H9 (cell line): ENCODE measurements at regions not wholly inside any gene's neighbourhood (a gene's known extent, or its start where the extent isn't known, plus 50 kb on each side); places are given as distances from the start of the nearest gene placed in this dataset.

Source experiments
- DNase-seq: peaks from one replicate; pipeline ENCODE4 v3.0.0-alpha.2; 2017
- H2AFZ ChIP-seq: one replicate; pipeline ENCODE4 v1.6.1; 2013; ENCODE audit warnings: mild to moderate bottlenecking, low read length, control low read depth, moderate library complexity
- H2AK5ac ChIP-seq: 2 replicates; pipeline ENCODE4 v1.6.1; 2013; ENCODE audit warnings: low read length, control low read depth, mixed read lengths; ENCODE audit not compliant: insufficient read length
- H2BK120ac ChIP-seq: one replicate; pipeline ENCODE4 v1.6.1; 2013; ENCODE audit warnings: low read depth, mild to moderate bottlenecking, low read length, control low read depth, inconsistent platforms; ENCODE audit not compliant: poor library complexity, severe bottlenecking
- H2BK12ac ChIP-seq: 2 replicates; pipeline ENCODE4 v1.6.1; 2013; ENCODE audit warnings: low read length, control low read depth, mixed read lengths, low read depth; ENCODE audit not compliant: insufficient read length
- H2BK15ac ChIP-seq: 2 replicates; pipeline ENCODE4 v1.6.1; 2013; ENCODE audit warnings: low read depth, low read length, control low read depth
- H2BK20ac ChIP-seq: one replicate; pipeline ENCODE4 v1.6.1; 2013; ENCODE audit warnings: low read depth, mild to moderate bottlenecking, low read length, control low read depth, inconsistent platforms; ENCODE audit not compliant: poor library complexity, severe bottlenecking
- H2BK5ac ChIP-seq: 2 replicates; pipeline ENCODE4 v1.6.1; 2013; ENCODE audit warnings: low read length, control low read depth, mixed read lengths; ENCODE audit not compliant: insufficient read length
- H3K14ac ChIP-seq: 2 replicates; pipeline ENCODE4 v1.6.1; 2013; ENCODE audit warnings: low read length, control low read depth; ENCODE audit not compliant: insufficient read depth
- H3K18ac ChIP-seq: 2 replicates; pipeline ENCODE4 v1.6.1; 2013; ENCODE audit warnings: low read depth, mild to moderate bottlenecking, mixed read lengths, low read length, control low read depth; ENCODE audit not compliant: insufficient read length
- H3K23ac ChIP-seq: 2 replicates; pipeline ENCODE4 v1.6.1; 2013; ENCODE audit warnings: low read length, control low read depth, mixed read lengths, low read depth; ENCODE audit not compliant: insufficient read length
- H3K23me2 ChIP-seq: 2 replicates; pipeline ENCODE4 v1.6.1; 2013; ENCODE audit warnings: low read depth, mild to moderate bottlenecking, mixed read lengths, low read length, control low read depth; ENCODE audit not compliant: insufficient read length, poor library complexity, severe bottlenecking
- H3K27ac ChIP-seq: 2 replicates; pipeline ENCODE4 v1.5.1; 2013; ENCODE audit warnings: low read length, control low read depth, mixed read lengths, low read depth; ENCODE audit not compliant: insufficient read length
- H3K27me3 ChIP-seq: 2 replicates; pipeline ENCODE4 v1.6.1; 2013; ENCODE audit warnings: low read length, control low read depth, inconsistent platforms; ENCODE audit not compliant: insufficient read depth
- H3K4ac ChIP-seq: 2 replicates; pipeline ENCODE4 v1.6.1; 2013; ENCODE audit warnings: low read depth, mild to moderate bottlenecking, control low read depth, inconsistent platforms, low read length, moderate library complexity
- H3K4me1 ChIP-seq: 2 replicates; pipeline ENCODE4 v1.6.1; 2013; ENCODE audit warnings: low read length, control low read depth, inconsistent platforms; ENCODE audit not compliant: insufficient read depth
- H3K4me2 ChIP-seq: 2 replicates; pipeline ENCODE4 v1.6.1; 2013; ENCODE audit warnings: low read length, control low read depth, mixed read lengths; ENCODE audit not compliant: insufficient read length, insufficient read depth
- H3K56ac ChIP-seq: 2 replicates; pipeline ENCODE4 v1.6.1; 2013; ENCODE audit warnings: low read depth, mild to moderate bottlenecking, mixed read lengths, low read length, control low read depth; ENCODE audit not compliant: insufficient read length
- H3K79me1 ChIP-seq: 2 replicates; pipeline ENCODE4 v1.6.1; 2013; ENCODE audit warnings: low read depth, mild to moderate bottlenecking, moderate library complexity, low read length, control low read depth, inconsistent platforms; ENCODE audit not compliant: insufficient read depth, poor library complexity, severe bottlenecking
- H3K79me2 ChIP-seq: 2 replicates; pipeline ENCODE4 v1.6.1; 2013; ENCODE audit warnings: low read length, control low read depth, inconsistent platforms; ENCODE audit not compliant: insufficient read depth
- H3K9ac ChIP-seq: 2 replicates; pipeline ENCODE4 v1.6.1; 2013; ENCODE audit warnings: low read length, control low read depth, mixed read lengths; ENCODE audit not compliant: insufficient read length; ENCODE audit errors: extremely low read depth
- H3K9me3 ChIP-seq: one replicate; pipeline ENCODE4 v1.6.1; 2013; ENCODE audit warnings: low read depth, low read length, inconsistent platforms; ENCODE audit not compliant: control insufficient read depth
- H3T11ph ChIP-seq: one replicate; pipeline ENCODE4 v1.6.1; 2013; ENCODE audit warnings: mild to moderate bottlenecking, low read length, control low read depth, inconsistent platforms
- H4K20me1 ChIP-seq: one replicate; pipeline ENCODE4 v1.6.1; 2013; ENCODE audit not compliant: control insufficient read depth, insufficient read length, insufficient read depth
- H4K5ac ChIP-seq: 2 replicates; pipeline ENCODE4 v1.6.1; 2013; ENCODE audit warnings: low read depth, mild to moderate bottlenecking, mixed read lengths, low read length, control low read depth; ENCODE audit not compliant: insufficient read length
- H4K8ac ChIP-seq: replicated peaks from 2 replicates; pipeline ENCODE4 v1.6.1; 2013; ENCODE audit warnings: low read length, control low read depth, mixed read lengths, low read depth; ENCODE audit not compliant: insufficient read length
- H4K91ac ChIP-seq: 2 replicates; pipeline ENCODE4 v1.6.1; 2013; ENCODE audit warnings: low read depth, mild to moderate bottlenecking, moderate library complexity, mixed read lengths, low read length, control low read depth; ENCODE audit not compliant: insufficient read length
- H3K27ac Mint-ChIP-seq, 3 experiments: 2 replicates in 2 of 3; 3 replicates in 1 of 3; pipeline ENCODE4 v1.8.0; 2020 to 2021; ENCODE audit warnings: mixed read lengths in 3 of 3, mild to moderate bottlenecking in 1 of 3, moderate library complexity in 1 of 3
- H3K27me3 Mint-ChIP-seq: 2 replicates; pipeline ENCODE4 v1.8.0; 2021; ENCODE audit warnings: low read depth, mild to moderate bottlenecking, moderate library complexity, mixed read lengths
- H3K36me3 Mint-ChIP-seq, 3 experiments: 2 replicates in 2 of 3; 3 replicates in 1 of 3; pipeline ENCODE4 v1.8.0; 2020 to 2021; ENCODE audit warnings: low read depth in 3 of 3, mixed read lengths in 3 of 3; ENCODE audit not compliant: insufficient read depth in 1 of 3
- H3K4me1 Mint-ChIP-seq, 2 experiments: 2 replicates each; pipeline ENCODE4 v1.8.0; 2020; ENCODE audit warnings: mixed read lengths in 2 of 2
- H3K4me3 Mint-ChIP-seq, 2 experiments: 2 replicates in 1 of 2; 3 replicates in 1 of 2; pipeline ENCODE4 v1.8.0; 2020 to 2021; ENCODE audit warnings: mild to moderate bottlenecking in 2 of 2, mixed read lengths in 2 of 2, moderate library complexity in 1 of 2
- H3K9me3 Mint-ChIP-seq, 2 experiments: 2 replicates in 1 of 2; 3 replicates in 1 of 2; pipeline ENCODE4 v1.8.0; 2020; ENCODE audit warnings: mild to moderate bottlenecking in 2 of 2, mixed read lengths in 2 of 2, moderate library complexity in 1 of 2
- CTCF ChIP-seq: fragments of 200-600 bp; sonication (generic); conservative IDR thresholded peaks from 3 replicates; pipeline ENCODE4 v1.8.0; 2021; ENCODE audit warnings: antibody characterized with exemption, mild to moderate bottlenecking
- whole genome bisulfite sequencing: extraction: QIAGEN DNeasy Blood & Tissue Kit; methylation state at CpG from one replicate; pipeline ENCODE4 v1.1.7; 2013; ENCODE audit warnings: missing lambda C conversion rate, low lambda C conversion rate, mixed read lengths; ENCODE audit not compliant: insufficient read length; ENCODE audit errors: extremely low coverage; 5-methylcytosine and 5-hydroxymethylcytosine counted together

GRCh38 chr6:82571455-82571854 lies 207.8 kb downstream of the TPBG start:
- no peak overlapping the region for H3K9ac ChIP-seq
- no peak overlapping the region for H3K14ac ChIP-seq
- no peaks in the 10 kb centered on the region for H3K79me2 ChIP-seq
- no peak for TF ChIP-seq CTCF
- H2BK12ac ChIP-seq: no peak overlapping the region
- no peaks in the 10 kb centered on the region for H3K27me3 ChIP-seq
- no peak overlapping the region for H3K56ac ChIP-seq
- no peaks in the 10 kb centered on the region for H4K20me1 ChIP-seq
- H3K27me3 Mint-ChIP-seq: no peaks in the 10 kb centered on the region
- H4K91ac ChIP-seq: no peak overlapping the region
- H4K8ac ChIP-seq: no peak overlapping the region
- H2BK5ac ChIP-seq: no peak overlapping the region
- no peak overlapping the region for H2AK5ac ChIP-seq
- H3K4me2 ChIP-seq: no peak overlapping the region
- no peak overlapping the region for H3K27ac ChIP-seq
- H2BK15ac ChIP-seq: no peak overlapping the region
- peaks cover 0 to 9% (median 6%) of the 10 kb centered on the region in 3 experiments; a peak in 3 of 7 replicates for H3K36me3 Mint-ChIP-seq
- H3K23ac ChIP-seq: no peak overlapping the region
- DNase-seq: no peak
- H3K4me3 Mint-ChIP-seq: no peak overlapping the region
- no peak overlapping the region for H3K4ac ChIP-seq
- peaks cover 14 to 16% of the 10 kb centered on the region in 2 experiments for H3K4me1 Mint-ChIP-seq
- H3T11ph ChIP-seq: no peak overlapping the region
- no peaks in the 10 kb centered on the region; the same call in 1 of the 2 replicates for H3K4me1 ChIP-seq
- H3K27ac Mint-ChIP-seq: no peak overlapping the region
- no peaks in the 10 kb centered on the region for H3K79me1 ChIP-seq
- H3K9me3 Mint-ChIP-seq: peaks cover 8 to 9% of the 10 kb centered on the region in 2 experiments
- WGBS: no CpG with 5 or more reads among the region's 2 CpGs
- no peak overlapping the region for H2BK120ac ChIP-seq
- H3K9me3 ChIP-seq: no peaks in the 10 kb centered on the region
- H2AFZ ChIP-seq: no peak overlapping the region
- no peak overlapping the region for H4K5ac ChIP-seq
- H3K23me2 ChIP-seq: no peaks in the 10 kb centered on the region
- H3K18ac ChIP-seq: no peak overlapping the region
- H2BK20ac ChIP-seq: no peak overlapping the region
